ENCODE measurements at regions not wholly inside any gene's neighbourhood (a gene's known extent, or its start where the extent isn't known, plus 50 kb on each side); places are given as distances from the start of the nearest gene placed in this dataset.
A peak's percentile ranks its signal among the peaks of the same experiment; 100 is the strongest.
"Not testable (repeated sequence)": the region's sequence is repeated elsewhere in the genome, so short reads cannot be mapped to it uniquely, and the experiment has no call there.

GRCh38 chr2:47720036-47720435, 62.9 kb upstream of the MSH6 start:
- no peak for TF ChIP-seq CTCF (IDR thresholded peaks at IDR 0.05; ENCODE audit: borderline replicate concordance, insufficient read depth, low read depth, low read length)
- H3K4me3 ChIP-seq (ENCODE audit: low read depth, low read length) = no peak overlapping the region

- no peak overlapping the region for H3K4me3 ChIP-seq (ENCODE audit: low read depth, low read length)
- TF ChIP-seq CTCF (IDR thresholded peaks at IDR 0.05; ENCODE audit: borderline replicate concordance, insufficient read depth, low read depth, low read length) = no peak
Measured at GRCh38 chr2:47719099-47719498, 63.8 kb upstream of the MSH6 start.

- peak; percentile 19; the same call in 1 of the 2 replicates for TF ChIP-seq CTCF (IDR thresholded peaks at IDR 0.05; ENCODE audit: borderline replicate concordance, insufficient read depth, low read depth, low read length)
- not testable (repeated sequence) for H3K4me3 ChIP-seq (ENCODE audit: low read depth, low read length)
Measured at GRCh38 chr2:47716307-47716706, 66.6 kb upstream of the MSH6 start.

GRCh38 chr2:47715552-47715951, 67.4 kb upstream of the MSH6 start:
- H3K4me3 ChIP-seq (ENCODE audit: low read depth, low read length) = no peak overlapping the region
- no peak for TF ChIP-seq CTCF (IDR thresholded peaks at IDR 0.05; ENCODE audit: borderline replicate concordance, insufficient read depth, low read depth, low read length)

GRCh38 chr2:47708801-47709499, 74.0 kb upstream of the MSH6 start:
- TF ChIP-seq CTCF (IDR thresholded peaks at IDR 0.05; ENCODE audit: borderline replicate concordance, insufficient read depth, low read depth, low read length) = no peak
- no peak overlapping the region for H3K4me3 ChIP-seq (ENCODE audit: low read depth, low read length)

GRCh38 chr2:47704287-47704686, 78.7 kb upstream of the MSH6 start:
- TF ChIP-seq CTCF (IDR thresholded peaks at IDR 0.05; ENCODE audit: borderline replicate concordance, insufficient read depth, low read depth, low read length) = no peak

GRCh38 chr2:47699533-47700215, 83.3 kb upstream of the MSH6 start:
- H3K4me3 ChIP-seq (ENCODE audit: low read depth, low read length) = no peak overlapping the region
- TF ChIP-seq CTCF (IDR thresholded peaks at IDR 0.05; ENCODE audit: borderline replicate concordance, insufficient read depth, low read depth, low read length) = no peak

More at GRCh38 chr2:47704287-47704686, 78.7 kb upstream of the MSH6 start:
- no peak overlapping the region for H3K4me3 ChIP-seq (ENCODE audit: low read depth, low read length)

GRCh38 chr2:47698436-47698972, 84.4 kb upstream of the MSH6 start:
- not testable (repeated sequence) for H3K4me3 ChIP-seq (ENCODE audit: low read depth, low read length)

GRCh38 chr2:47697681-47698435, 85.1 kb upstream of the MSH6 start:
- not testable (repeated sequence) for H3K4me3 ChIP-seq (ENCODE audit: low read depth, low read length)
